A673 (cell line): ENCODE measurements at regions not wholly inside any gene's neighbourhood (a gene's known extent, or its start where the extent isn't known, plus 50 kb on each side); places are given as distances from the start of the nearest gene placed in this dataset.

Source experiments
- BruUV-seq: library from RNA; stranded (reverse); fragments of 400-500 nt; replicated peaks from 2 replicates; lab custom pipeline; 2021; lab: Mats Ljungman, UMichigan
- CTCF ChIA-PET: fragments of 300-600 bp; sonication (Branson Sonifier 250); formaldehyde crosslinking; loops from one replicate; lab custom pipeline; 2022; ENCODE audit warnings: antibody characterized with exemption; lab: Charles Lee
- POLR2A ChIA-PET: fragments of 300-600 bp; sonication (Branson Sonifier 250); formaldehyde crosslinking; loops from one replicate; lab custom pipeline; 2022; ENCODE audit warnings: antibody characterized with exemption; ENCODE audit not compliant: low non-redundant PET; lab: Charles Lee
- DNase-seq: peaks from one replicate; pipeline ENCODE4 v3.0.0-alpha.2; 2015; ENCODE audit warnings: low spot score
- H3K27ac ChIP-seq: fragments of 200-600 bp; sonication (generic); 2 replicates; pipeline ENCODE4 v1.5.1; 2016; ENCODE audit warnings: mixed run types, low read depth, mild to moderate bottlenecking, mixed read lengths, antibody characterized with exemption, low read length; ENCODE audit not compliant: poor library complexity, severe bottlenecking
- H3K27me3 ChIP-seq: fragments of 200-600 bp; sonication (generic); replicated peaks from 2 replicates; pipeline ENCODE4 v1.6.1; 2017; ENCODE audit warnings: mixed run types, low read depth, mild to moderate bottlenecking, mixed read lengths, antibody characterized with exemption, low read length; ENCODE audit not compliant: insufficient read depth, poor library complexity
- H3K36me3 ChIP-seq: fragments of 200-600 bp; sonication (generic); 2 replicates; pipeline ENCODE4 v1.6.1; 2016; ENCODE audit warnings: mixed run types, mild to moderate bottlenecking, mixed read lengths, antibody characterized with exemption, low read length; ENCODE audit not compliant: insufficient read depth, poor library complexity, severe bottlenecking
- H3K4me1 ChIP-seq: fragments of 200-600 bp; sonication (generic); 2 replicates; pipeline ENCODE4 v1.6.1; 2017; ENCODE audit warnings: mixed run types, mild to moderate bottlenecking, mixed read lengths, antibody characterized with exemption, low read length; ENCODE audit not compliant: insufficient read depth, poor library complexity, severe bottlenecking
- H3K4me3 ChIP-seq: fragments of 200-600 bp; sonication (generic); 2 replicates; pipeline ENCODE4 v1.5.1; 2016; ENCODE audit warnings: low read depth, mixed run types, mild to moderate bottlenecking, mixed read lengths, low read length; ENCODE audit not compliant: poor library complexity, severe bottlenecking
- H3K9me3 ChIP-seq: fragments of 200-600 bp; sonication (generic); 2 replicates; pipeline ENCODE4 v1.6.1; 2016; ENCODE audit warnings: mixed run types, low read depth, mild to moderate bottlenecking, mixed read lengths, antibody characterized with exemption, low read length; ENCODE audit not compliant: poor library complexity, severe bottlenecking
- EZH2 ChIP-seq: fragments of 200-600 bp; sonication (generic); IDR thresholded peaks from 2 replicates; pipeline ENCODE4 v1.6.1; 2017; ENCODE audit warnings: borderline replicate concordance, low read depth, mild to moderate bottlenecking, mixed read lengths, antibody characterized with exemption, low read length; ENCODE audit not compliant: poor library complexity, severe bottlenecking
- intact Hi-C: fragments of 100-400 bp; cut with micrococcal nuclease; formaldehyde crosslinking; loops from one replicate; pipeline ENCODE4 v1.10.0; 2022; ENCODE audit not compliant: unreplicated experiment
- TF ChIP-seq, protein P1 (sequence below): fragments of 300-800, 200-600 bp; sonication (generic); conservative IDR thresholded peaks from 2 replicates; pipeline ENCODE4 v1.5.1; 2017; ENCODE audit warnings: low read depth, mild to moderate bottlenecking, antibody characterized with exemption, low read length, moderate library complexity, mixed read lengths

DNA sequence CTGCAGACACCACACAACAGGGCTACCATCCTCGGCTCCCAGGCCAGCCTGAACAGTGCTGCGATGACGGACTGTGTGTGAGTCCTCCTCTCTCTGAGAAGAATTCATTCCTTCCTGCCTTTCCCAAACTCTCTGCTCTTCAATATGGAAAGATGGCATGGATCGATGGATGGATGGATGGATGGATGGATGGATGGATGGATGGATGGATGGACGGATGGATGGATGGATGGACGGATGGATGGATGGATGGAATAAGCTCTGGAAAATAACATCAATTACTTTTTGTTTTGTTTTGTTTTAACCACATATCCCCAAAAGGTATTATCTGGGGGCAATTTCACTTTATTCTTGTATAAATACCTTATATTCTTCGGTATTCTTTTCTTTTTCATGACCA lies 151.9 kb downstream of the AKR1D1 start:
- intact Hi-C loops, result no loop called here
- Histone ChIP-seq H3K4me1 (no peaks in the 10 kb centered on the region), H3K36me3 (no peaks in the 10 kb centered on the region), H3K4me3 (no peak overlapping the region), H3K27me3 (no peaks in the 10 kb centered on the region), H3K9me3 (no peaks in the 10 kb centered on the region), H3K27ac (no peak overlapping the region)
- no TSS peak for BruUV-seq
- no peak for TF ChIP-seq EZH2
- TF ChIP-seq, protein P1, sequence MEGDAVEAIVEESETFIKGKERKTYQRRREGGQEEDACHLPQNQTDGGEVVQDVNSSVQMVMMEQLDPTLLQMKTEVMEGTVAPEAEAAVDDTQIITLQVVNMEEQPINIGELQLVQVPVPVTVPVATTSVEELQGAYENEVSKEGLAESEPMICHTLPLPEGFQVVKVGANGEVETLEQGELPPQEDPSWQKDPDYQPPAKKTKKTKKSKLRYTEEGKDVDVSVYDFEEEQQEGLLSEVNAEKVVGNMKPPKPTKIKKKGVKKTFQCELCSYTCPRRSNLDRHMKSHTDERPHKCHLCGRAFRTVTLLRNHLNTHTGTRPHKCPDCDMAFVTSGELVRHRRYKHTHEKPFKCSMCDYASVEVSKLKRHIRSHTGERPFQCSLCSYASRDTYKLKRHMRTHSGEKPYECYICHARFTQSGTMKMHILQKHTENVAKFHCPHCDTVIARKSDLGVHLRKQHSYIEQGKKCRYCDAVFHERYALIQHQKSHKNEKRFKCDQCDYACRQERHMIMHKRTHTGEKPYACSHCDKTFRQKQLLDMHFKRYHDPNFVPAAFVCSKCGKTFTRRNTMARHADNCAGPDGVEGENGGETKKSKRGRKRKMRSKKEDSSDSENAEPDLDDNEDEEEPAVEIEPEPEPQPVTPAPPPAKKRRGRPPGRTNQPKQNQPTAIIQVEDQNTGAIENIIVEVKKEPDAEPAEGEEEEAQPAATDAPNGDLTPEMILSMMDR, result no peak
- CTCF ChIA-PET, result no interaction called here
- POLR2A ChIA-PET, result no interaction called here
- no peak for DNase-seq

DNA sequence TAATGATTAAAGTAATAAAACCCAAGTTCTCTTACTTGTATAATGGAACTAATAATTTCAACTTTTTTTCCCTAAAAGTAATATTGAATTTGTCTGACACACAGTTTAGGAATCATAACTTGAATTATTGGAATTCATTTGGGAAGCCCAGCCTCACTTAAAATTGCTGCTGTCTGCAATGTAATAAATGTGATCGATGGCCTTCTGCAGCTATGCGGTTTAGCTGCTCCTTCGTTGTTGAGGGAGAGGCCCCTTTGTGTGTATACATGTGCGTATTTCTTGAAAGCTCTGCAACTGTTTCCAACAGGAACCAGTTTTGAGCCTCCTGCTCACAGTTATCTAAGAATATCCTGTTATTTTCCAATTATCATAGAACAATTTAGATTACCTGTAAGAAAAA lies 152.5 kb downstream of the AKR1D1 start:
- TF ChIP-seq EZH2, result no peak
- POLR2A ChIA-PET, result no interaction called here
- intact Hi-C loops, result no loop called here

DNA sequence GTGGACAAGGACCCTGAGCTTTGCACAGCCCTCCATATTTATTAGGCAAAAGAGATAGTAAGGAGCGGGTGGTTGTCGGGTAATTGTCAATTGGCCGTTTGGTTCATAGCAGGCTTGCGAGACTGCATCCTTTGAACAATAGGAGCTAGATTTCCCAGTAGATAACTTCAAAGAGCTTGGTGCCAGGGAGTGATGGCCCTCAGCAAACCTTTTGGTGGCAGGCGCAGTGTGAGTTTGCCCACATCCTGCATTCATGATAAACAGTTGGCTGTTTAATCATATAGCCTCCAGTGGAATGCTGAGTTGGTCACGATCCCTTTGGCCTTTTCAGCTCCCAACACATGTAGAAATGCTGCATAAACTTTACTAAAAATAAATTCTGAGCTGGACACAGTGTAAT lies 156.9 kb downstream of the AKR1D1 start:
- CTCF ChIA-PET, result no interaction called here

More for the DNA sequence above, 152.5 kb downstream of the AKR1D1 start:
- no TSS peak for BruUV-seq
- Histone ChIP-seq H3K9me3 (no peaks in the 10 kb centered on the region), H3K27me3 (no peaks in the 10 kb centered on the region), H3K27ac (no peak overlapping the region), H3K36me3 (no peaks in the 10 kb centered on the region), H3K4me3 (no peak overlapping the region), H3K4me1 (no peaks in the 10 kb centered on the region)
- no peak for DNase-seq
- CTCF ChIA-PET, result no interaction called here

DNA sequence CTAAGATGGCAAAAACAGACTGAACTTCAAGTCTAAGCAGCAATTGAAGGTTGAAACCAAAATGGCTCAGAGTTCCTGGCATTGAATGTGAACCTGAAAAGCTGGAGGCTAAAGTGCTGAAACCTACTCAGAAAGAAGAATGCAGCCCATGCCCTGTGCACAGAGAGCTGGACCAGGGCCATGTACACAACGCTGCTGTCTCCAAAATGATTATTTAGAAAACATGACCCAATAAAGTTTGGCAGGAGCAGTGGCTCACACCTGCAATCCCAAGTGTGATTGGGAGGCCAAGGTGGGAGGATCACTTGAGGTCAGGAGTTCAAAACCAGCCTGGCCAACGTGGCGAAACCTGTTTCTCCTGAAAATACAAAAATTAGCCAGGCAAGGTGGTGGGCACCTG lies 158.9 kb downstream of the AKR1D1 start:
- H3K4me1 ChIP-seq, result no peaks in the 10 kb centered on the region
- ChIA-PET CTCF (no interaction called here), POLR2A (no interaction called here)
- H3K27ac ChIP-seq, result no peak overlapping the region
- H3K4me3 ChIP-seq, result no peak overlapping the region
- TF ChIP-seq EZH2, result no peak
- TF ChIP-seq, protein P1, result no peak
- BruUV-seq, result no TSS peak
- intact Hi-C loops, result no loop called here
- no peaks in the 10 kb centered on the region for H3K9me3 ChIP-seq
- H3K27me3 ChIP-seq, result no peaks in the 10 kb centered on the region
- no peaks in the 10 kb centered on the region for H3K36me3 ChIP-seq
- no peak for DNase-seq

More for the DNA sequence above, 156.9 kb downstream of the AKR1D1 start:
- no peak overlapping the region for H3K27ac ChIP-seq
- H3K4me3 ChIP-seq, result no peak overlapping the region
- BruUV-seq, result no TSS peak
- POLR2A ChIA-PET, result no interaction called here
- no peaks in the 10 kb centered on the region for H3K36me3 ChIP-seq
- no peaks in the 10 kb centered on the region for H3K27me3 ChIP-seq
- no peaks in the 10 kb centered on the region for H3K4me1 ChIP-seq
- no peak for DNase-seq
- intact Hi-C loops, result no loop called here
- H3K9me3 ChIP-seq, result no peaks in the 10 kb centered on the region
- TF ChIP-seq, protein P1, result no peak
- no peak for TF ChIP-seq EZH2
